ENCODE measurements at regions not wholly inside any gene's neighbourhood (a gene's known extent, or its start where the extent isn't known, plus 50 kb on each side); places are given as distances from the start of the nearest gene placed in this dataset.

DNA sequence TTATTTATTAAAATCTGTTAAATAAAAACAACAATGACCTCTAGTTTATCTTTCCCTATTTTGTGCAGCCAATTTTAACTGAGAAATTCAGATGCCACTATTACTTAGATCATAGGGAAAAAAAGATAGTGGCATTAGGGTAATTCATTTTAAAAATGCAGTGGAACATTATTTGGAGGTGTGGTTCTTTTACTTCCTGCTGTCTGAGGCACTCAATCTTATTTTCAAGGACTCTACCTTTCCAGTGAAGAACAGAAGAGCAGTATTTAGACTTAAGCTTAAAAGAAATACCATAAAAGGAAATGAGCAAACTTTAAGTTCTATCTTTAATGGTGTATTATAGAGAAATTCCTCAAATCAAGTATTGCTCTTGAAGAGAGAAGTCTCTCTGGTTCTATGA, 342.6 kb upstream of the KLF12 start:
- ATAC-seq, result no peak
- DNase-seq (ENCODE audit: low spot score), result no peak
- CTCF ChIA-PET, result no interaction called here
- no peak overlapping the region for H3K4me3 Mint-ChIP-seq
- H3K36me3 Mint-ChIP-seq, result no peaks in the 10 kb centered on the region
- no peak overlapping the region for H3K27ac Mint-ChIP-seq
- TF ChIP-seq MXD4 (CRISPR knock-in tag; IDR thresholded peaks at IDR 0.05; ENCODE audit: borderline replicate concordance), result no peak
- TF ChIP-seq, protein P1, sequence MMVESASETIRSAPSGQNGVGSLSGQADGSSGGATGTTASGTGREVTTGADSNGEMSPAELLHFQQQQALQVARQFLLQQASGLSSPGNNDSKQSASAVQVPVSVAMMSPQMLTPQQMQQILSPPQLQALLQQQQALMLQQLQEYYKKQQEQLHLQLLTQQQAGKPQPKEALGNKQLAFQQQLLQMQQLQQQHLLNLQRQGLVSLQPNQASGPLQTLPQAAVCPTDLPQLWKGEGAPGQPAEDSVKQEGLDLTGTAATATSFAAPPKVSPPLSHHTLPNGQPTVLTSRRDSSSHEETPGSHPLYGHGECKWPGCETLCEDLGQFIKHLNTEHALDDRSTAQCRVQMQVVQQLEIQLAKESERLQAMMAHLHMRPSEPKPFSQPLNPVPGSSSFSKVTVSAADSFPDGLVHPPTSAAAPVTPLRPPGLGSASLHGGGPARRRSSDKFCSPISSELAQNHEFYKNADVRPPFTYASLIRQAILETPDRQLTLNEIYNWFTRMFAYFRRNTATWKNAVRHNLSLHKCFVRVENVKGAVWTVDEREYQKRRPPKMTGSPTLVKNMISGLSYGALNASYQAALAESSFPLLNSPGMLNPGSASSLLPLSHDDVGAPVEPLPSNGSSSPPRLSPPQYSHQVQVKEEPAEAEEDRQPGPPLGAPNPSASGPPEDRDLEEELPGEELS (CRISPR knock-in tag; IDR thresholded peaks at IDR 0.05), result no peak
- no peak for TF ChIP-seq ZNF121 (CRISPR knock-in tag; IDR thresholded peaks at IDR 0.05)
- no peak for TF ChIP-seq GABPB1 (CRISPR knock-in tag; IDR thresholded peaks at IDR 0.05)
- TF ChIP-seq, protein P2, sequence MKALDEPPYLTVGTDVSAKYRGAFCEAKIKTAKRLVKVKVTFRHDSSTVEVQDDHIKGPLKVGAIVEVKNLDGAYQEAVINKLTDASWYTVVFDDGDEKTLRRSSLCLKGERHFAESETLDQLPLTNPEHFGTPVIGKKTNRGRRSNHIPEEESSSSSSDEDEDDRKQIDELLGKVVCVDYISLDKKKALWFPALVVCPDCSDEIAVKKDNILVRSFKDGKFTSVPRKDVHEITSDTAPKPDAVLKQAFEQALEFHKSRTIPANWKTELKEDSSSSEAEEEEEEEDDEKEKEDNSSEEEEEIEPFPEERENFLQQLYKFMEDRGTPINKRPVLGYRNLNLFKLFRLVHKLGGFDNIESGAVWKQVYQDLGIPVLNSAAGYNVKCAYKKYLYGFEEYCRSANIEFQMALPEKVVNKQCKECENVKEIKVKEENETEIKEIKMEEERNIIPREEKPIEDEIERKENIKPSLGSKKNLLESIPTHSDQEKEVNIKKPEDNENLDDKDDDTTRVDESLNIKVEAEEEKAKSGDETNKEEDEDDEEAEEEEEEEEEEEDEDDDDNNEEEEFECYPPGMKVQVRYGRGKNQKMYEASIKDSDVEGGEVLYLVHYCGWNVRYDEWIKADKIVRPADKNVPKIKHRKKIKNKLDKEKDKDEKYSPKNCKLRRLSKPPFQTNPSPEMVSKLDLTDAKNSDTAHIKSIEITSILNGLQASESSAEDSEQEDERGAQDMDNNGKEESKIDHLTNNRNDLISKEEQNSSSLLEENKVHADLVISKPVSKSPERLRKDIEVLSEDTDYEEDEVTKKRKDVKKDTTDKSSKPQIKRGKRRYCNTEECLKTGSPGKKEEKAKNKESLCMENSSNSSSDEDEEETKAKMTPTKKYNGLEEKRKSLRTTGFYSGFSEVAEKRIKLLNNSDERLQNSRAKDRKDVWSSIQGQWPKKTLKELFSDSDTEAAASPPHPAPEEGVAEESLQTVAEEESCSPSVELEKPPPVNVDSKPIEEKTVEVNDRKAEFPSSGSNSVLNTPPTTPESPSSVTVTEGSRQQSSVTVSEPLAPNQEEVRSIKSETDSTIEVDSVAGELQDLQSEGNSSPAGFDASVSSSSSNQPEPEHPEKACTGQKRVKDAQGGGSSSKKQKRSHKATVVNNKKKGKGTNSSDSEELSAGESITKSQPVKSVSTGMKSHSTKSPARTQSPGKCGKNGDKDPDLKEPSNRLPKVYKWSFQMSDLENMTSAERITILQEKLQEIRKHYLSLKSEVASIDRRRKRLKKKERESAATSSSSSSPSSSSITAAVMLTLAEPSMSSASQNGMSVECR (CRISPR knock-in tag; IDR thresholded peaks at IDR 0.05; ENCODE audit: borderline replicate concordance), result no peak
- no peak for TF ChIP-seq JUN (CRISPR knock-in tag; IDR thresholded peaks at IDR 0.05)
- no peak for TF ChIP-seq EMX1 (CRISPR knock-in tag; IDR thresholded peaks at IDR 0.05)
- TF ChIP-seq TP53 (CRISPR knock-in tag; IDR thresholded peaks at IDR 0.05), result no peak
- no peak for TF ChIP-seq NFE2L1 (CRISPR knock-in tag; IDR thresholded peaks at IDR 0.05)
- TF ChIP-seq NFYB (CRISPR knock-in tag; conservative IDR thresholded peaks at IDR 0.05; ENCODE audit: low read depth), result no peak
- TF ChIP-seq FOXK1 (CRISPR knock-in tag; IDR thresholded peaks at IDR 0.05), result no peak
- H3K27me3 Mint-ChIP-seq (ENCODE audit: low read depth), result no peaks in the 10 kb centered on the region
- peaks cover 13% of the 10 kb centered on the region for H3K9me3 Mint-ChIP-seq
- POLR2A ChIA-PET, result no interaction called here
- no peaks in the 10 kb centered on the region for H3K4me1 Mint-ChIP-seq

DNA sequence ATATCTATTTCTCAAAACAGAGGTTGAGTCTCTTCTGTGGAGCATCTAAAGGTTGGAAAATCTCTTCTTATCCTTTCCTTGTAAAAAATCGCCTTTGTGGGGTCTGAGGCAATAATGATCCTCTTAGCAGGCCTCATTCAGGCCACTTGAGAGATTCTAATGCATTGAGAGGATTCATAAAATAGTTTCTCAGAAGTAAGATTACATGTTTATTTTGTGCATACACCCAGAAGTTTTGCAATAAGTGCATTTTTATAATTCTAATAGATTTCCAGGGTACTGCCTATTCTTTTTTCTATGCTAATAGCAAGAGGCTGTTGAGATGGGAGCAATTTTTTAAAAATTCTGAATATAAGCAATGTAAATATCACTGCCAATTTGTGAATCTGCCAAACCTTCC, 342.2 kb upstream of the KLF12 start:
- no peak overlapping the region for H3K27ac Mint-ChIP-seq
- no peak for ATAC-seq
- CTCF ChIA-PET, result no interaction called here
- H3K9me3 Mint-ChIP-seq, result peaks cover 13% of the 10 kb centered on the region
- no peaks in the 10 kb centered on the region for H3K27me3 Mint-ChIP-seq (ENCODE audit: low read depth)
- H3K4me1 Mint-ChIP-seq, result no peaks in the 10 kb centered on the region
- no peak overlapping the region for H3K4me3 Mint-ChIP-seq
- POLR2A ChIA-PET, result no interaction called here
- no peak for DNase-seq (ENCODE audit: low spot score)
- H3K36me3 Mint-ChIP-seq, result no peaks in the 10 kb centered on the region
- TF ChIP-seq NFATC4 (CRISPR knock-in tag; IDR thresholded peaks at IDR 0.05) (no peak), RELA (CRISPR knock-in tag; IDR thresholded peaks at IDR 0.05; ENCODE audit: borderline replicate concordance) (no peak), HMGA2 (CRISPR knock-in tag; IDR thresholded peaks at IDR 0.05) (no peak), ZNF423 (CRISPR knock-in tag; IDR thresholded peaks at IDR 0.05) (no peak), MYBL2 (CRISPR knock-in tag; IDR thresholded peaks at IDR 0.05) (no peak), JUN (CRISPR knock-in tag; IDR thresholded peaks at IDR 0.05) (no peak), TEAD4 (CRISPR knock-in tag; IDR thresholded peaks at IDR 0.05) (no peak)
- TF ChIP-seq, protein P3, sequence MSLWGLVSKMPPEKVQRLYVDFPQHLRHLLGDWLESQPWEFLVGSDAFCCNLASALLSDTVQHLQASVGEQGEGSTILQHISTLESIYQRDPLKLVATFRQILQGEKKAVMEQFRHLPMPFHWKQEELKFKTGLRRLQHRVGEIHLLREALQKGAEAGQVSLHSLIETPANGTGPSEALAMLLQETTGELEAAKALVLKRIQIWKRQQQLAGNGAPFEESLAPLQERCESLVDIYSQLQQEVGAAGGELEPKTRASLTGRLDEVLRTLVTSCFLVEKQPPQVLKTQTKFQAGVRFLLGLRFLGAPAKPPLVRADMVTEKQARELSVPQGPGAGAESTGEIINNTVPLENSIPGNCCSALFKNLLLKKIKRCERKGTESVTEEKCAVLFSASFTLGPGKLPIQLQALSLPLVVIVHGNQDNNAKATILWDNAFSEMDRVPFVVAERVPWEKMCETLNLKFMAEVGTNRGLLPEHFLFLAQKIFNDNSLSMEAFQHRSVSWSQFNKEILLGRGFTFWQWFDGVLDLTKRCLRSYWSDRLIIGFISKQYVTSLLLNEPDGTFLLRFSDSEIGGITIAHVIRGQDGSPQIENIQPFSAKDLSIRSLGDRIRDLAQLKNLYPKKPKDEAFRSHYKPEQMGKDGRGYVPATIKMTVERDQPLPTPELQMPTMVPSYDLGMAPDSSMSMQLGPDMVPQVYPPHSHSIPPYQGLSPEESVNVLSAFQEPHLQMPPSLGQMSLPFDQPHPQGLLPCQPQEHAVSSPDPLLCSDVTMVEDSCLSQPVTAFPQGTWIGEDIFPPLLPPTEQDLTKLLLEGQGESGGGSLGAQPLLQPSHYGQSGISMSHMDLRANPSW (CRISPR knock-in tag; conservative IDR thresholded peaks at IDR 0.05; ENCODE audit: low read depth), result no peak
- TF ChIP-seq, protein P4, sequence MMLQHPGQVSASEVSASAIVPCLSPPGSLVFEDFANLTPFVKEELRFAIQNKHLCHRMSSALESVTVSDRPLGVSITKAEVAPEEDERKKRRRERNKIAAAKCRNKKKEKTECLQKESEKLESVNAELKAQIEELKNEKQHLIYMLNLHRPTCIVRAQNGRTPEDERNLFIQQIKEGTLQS (CRISPR knock-in tag; conservative IDR thresholded peaks at IDR 0.05), result no peak
- TF ChIP-seq, protein P5, sequence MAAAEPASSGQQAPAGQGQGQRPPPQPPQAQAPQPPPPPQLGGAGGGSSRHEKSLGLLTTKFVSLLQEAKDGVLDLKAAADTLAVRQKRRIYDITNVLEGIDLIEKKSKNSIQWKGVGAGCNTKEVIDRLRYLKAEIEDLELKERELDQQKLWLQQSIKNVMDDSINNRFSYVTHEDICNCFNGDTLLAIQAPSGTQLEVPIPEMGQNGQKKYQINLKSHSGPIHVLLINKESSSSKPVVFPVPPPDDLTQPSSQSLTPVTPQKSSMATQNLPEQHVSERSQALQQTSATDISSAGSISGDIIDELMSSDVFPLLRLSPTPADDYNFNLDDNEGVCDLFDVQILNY (CRISPR knock-in tag; IDR thresholded peaks at IDR 0.05), result no peak
- TF ChIP-seq, protein P6, sequence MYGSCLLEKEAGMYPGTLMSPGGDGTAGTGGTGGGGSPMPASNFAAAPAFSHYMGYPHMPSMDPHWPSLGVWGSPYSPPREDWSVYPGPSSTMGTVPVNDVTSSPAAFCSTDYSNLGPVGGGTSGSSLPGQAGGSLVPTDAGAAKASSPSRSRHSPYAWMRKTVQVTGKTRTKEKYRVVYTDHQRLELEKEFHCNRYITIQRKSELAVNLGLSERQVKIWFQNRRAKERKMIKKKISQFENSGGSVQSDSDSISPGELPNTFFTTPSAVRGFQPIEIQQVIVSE (CRISPR knock-in tag; IDR thresholded peaks at IDR 0.05; ENCODE audit: borderline replicate concordance), result no peak
- TF ChIP-seq, protein P7, sequence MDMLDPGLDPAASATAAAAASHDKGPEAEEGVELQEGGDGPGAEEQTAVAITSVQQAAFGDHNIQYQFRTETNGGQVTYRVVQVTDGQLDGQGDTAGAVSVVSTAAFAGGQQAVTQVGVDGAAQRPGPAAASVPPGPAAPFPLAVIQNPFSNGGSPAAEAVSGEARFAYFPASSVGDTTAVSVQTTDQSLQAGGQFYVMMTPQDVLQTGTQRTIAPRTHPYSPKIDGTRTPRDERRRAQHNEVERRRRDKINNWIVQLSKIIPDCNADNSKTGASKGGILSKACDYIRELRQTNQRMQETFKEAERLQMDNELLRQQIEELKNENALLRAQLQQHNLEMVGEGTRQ (CRISPR knock-in tag; IDR thresholded peaks at IDR 0.05), result no peak
- TF ChIP-seq, protein P8, sequence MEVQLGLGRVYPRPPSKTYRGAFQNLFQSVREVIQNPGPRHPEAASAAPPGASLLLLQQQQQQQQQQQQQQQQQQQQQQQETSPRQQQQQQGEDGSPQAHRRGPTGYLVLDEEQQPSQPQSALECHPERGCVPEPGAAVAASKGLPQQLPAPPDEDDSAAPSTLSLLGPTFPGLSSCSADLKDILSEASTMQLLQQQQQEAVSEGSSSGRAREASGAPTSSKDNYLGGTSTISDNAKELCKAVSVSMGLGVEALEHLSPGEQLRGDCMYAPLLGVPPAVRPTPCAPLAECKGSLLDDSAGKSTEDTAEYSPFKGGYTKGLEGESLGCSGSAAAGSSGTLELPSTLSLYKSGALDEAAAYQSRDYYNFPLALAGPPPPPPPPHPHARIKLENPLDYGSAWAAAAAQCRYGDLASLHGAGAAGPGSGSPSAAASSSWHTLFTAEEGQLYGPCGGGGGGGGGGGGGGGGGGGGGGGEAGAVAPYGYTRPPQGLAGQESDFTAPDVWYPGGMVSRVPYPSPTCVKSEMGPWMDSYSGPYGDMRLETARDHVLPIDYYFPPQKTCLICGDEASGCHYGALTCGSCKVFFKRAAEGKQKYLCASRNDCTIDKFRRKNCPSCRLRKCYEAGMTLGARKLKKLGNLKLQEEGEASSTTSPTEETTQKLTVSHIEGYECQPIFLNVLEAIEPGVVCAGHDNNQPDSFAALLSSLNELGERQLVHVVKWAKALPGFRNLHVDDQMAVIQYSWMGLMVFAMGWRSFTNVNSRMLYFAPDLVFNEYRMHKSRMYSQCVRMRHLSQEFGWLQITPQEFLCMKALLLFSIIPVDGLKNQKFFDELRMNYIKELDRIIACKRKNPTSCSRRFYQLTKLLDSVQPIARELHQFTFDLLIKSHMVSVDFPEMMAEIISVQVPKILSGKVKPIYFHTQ (CRISPR knock-in tag; IDR thresholded peaks at IDR 0.05), result no peak

Data from WTC11 (cell line).